GM18499 (cell line): ENCODE measurements at regions not wholly inside any gene's neighbourhood (a gene's known extent, or its start where the extent isn't known, plus 50 kb on each side); places are given as distances from the start of the nearest gene placed in this dataset.

Experiments used
- ATAC-seq: cut with Tn5 transposase; IDR thresholded peaks from one replicate; pipeline ENCODE4 v1.9.1; 2021; ENCODE audit warnings: moderate number of reproducible peaks; ENCODE audit not compliant: insufficient read depth, unreplicated experiment

GRCh38 chr10:131442271-131442670 is 130.8 kb upstream of the TCERG1L start:
- ATAC-seq: no peak

DNA sequence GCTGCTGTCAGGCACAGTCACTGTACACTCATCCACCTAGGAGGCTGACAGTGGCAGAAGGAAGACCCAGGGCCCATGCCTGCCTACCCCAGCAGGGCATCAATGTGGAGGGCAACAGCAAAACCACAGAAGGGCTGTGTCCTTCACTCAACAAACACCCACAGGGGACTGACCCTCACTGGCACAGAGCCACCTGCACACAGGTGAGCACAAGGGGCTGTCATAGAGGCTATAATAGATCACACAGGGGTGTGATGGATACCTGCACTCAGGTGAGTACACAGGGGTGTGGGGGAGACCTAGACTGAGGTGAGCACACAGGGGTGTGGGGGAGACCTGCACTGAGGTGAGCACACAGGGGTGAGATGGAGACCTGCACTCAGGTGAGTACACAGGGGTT is 132.8 kb upstream of the TCERG1L start:
- no peak for ATAC-seq

DNA sequence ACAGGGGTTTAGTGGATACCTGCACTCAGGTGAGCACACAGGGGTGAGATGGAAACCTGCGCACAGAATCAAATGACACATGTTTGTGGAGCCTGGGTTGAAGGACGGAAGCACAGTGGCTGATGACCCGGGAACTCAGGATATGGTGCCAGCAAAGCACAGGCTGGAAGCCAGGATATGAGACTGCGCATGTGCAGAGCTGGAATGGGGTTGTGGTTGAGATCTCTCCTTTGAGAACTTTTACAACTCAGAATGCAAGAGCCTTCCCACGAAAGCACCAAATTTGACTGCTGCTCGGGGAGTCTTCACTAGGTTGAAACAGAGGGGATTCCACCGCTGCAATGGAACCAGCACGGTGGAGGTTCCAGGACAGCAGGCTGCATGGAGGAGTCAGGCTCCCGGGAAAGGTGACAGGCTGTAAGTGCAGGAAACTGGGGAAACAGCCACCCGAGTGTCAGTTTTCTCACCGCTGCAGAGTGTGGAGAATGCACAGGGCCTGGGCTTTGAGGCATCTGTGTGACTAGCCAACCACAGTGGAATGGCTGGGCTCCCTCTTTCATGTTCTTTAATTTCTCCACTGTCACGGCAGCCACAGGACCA is 133.4 kb upstream of the TCERG1L start:
- ATAC-seq: no peak

DNA sequence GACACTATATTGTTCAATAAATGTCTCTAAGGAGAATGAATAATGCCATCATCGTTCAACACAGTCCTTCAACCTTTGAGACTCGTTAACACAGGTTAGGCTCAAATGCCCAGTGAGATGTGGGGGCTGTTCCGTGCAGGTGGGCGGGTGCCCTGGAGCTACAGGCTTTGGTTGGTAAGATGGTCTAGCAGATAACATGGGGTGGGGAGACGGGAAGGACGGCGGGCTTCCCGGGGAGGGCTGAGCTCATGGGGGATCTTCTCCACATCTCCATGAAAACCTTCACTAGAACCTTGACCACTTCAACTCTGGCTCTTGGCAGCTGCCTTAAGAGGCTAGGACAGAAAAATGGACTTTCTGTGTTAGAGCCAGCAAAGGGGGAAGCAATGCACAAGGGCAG is 134.1 kb upstream of the TCERG1L start:
- no peak for ATAC-seq

- ATAC-seq: no peak
Measured at GRCh38 chr10:131446171-131446570, 134.7 kb upstream of the TCERG1L start.

DNA sequence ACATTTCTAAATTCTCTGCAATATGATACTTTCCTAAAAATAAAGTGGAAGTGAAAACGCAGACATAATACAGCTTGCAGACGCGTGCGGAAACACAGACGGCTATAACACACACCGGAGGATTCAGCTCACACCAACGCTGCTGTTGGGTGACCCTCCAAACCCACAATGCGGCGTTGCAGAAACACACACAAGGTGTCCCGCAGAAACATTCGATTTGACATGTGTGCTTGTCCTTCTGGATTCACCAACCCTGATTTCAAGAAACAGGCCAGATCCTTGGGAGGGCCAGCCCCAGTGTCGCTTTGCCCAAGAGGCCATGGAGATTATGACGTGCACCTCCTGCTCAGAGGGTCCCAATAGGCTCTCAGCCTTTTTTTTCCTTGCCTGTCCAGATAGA is 136.7 kb upstream of the TCERG1L start:
- ATAC-seq: no peak

DNA sequence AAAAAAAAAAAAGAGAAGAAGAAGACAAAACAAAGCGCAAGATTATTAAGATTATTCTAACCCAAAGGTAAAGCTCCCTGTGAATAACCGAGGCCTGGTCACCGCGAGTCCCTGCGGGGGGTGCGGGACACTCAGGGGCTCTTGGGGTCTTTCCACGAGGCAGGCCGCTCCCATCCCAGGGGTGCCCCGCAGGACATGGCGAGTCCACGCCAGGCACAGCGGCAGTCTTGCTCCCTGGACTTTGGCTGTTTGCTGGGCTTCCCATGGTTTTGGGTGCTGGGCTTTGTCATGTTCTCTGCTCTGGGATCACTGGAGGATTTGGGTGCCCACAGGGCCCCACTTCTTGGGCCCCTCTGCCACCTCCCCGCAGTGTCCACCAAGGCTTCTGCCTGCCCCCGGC is 137.4 kb upstream of the TCERG1L start:
- ATAC-seq: no peak

GRCh38 chr10:131450216-131450765 is 138.8 kb upstream of the TCERG1L start:
- ATAC-seq: no peak

GRCh38 chr10:131451407-131452015 is 140.0 kb upstream of the TCERG1L start:
- no peak for ATAC-seq

- ATAC-seq: no peak
Measured at GRCh38 chr10:131452926-131453720, 141.6 kb upstream of the TCERG1L start.

DNA sequence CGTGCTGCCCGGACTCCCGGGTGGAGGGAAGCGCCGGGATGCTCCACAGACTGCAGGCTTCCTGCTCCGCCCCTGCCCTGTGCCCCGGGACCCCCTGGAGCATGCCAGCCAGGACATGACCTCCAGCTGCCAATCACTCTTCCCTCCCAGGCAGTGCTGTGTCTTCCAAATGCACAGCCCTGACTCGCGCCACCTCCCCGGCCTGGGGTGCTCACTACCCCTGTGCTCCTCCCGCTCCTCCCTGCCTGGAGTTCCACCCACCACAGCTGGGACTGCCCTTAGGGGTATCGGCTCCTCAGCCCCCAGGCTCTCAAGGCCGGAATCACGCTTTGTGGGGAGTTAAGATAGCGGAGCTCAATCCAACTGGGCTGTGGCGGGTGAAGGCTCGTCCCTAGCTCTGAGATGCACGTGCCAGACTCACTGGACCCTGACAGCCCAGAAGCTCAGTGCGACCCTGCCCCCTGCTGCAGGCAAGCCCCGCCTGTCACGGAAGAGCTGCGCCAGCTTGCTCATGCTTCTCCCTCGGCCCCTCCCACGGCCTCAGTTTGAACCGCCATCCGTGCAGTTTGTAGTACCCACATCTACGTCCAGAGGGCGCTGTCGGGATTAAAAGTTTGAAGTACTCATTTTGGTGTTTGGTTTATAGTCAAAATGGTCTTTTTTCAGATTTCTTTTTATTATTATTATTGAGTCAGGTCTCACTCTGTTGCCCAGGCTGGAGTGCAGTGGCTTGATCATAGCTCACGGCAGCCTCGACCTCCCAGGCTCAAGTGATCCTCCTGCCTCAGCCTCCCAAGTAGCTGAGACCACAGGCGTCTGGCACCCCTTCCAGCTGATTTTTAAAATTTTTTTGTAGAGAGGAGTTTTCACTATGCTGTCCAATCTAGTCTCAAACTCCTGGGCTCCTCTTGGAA is 142.5 kb upstream of the TCERG1L start:
- ATAC-seq: no peak

DNA sequence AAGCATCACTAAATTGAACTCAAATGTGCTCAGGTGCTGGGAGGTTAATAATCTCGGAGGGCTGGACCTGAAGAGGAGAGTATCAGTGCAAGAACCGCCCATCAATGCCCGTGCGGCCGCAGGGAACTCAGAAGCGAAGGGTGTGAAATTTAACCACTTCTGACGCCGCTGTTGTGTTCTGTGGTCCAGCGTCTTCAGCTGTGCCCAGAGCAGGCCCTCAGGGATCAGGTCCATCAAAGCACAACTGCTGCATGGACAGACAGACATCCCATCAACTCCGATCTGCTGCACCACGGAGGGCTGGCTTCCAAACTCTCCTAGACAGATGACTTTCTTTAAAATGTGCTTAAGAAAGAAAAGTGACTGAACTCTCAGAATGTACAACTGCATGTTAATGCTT is 144.9 kb upstream of the TCERG1L start:
- ATAC-seq: no peak

- no peak for ATAC-seq
Measured at GRCh38 chr10:131461093-131461492, 149.6 kb upstream of the TCERG1L start.

GRCh38 chr10:131464789-131465188 is 153.3 kb upstream of the TCERG1L start:
- no peak for ATAC-seq

DNA sequence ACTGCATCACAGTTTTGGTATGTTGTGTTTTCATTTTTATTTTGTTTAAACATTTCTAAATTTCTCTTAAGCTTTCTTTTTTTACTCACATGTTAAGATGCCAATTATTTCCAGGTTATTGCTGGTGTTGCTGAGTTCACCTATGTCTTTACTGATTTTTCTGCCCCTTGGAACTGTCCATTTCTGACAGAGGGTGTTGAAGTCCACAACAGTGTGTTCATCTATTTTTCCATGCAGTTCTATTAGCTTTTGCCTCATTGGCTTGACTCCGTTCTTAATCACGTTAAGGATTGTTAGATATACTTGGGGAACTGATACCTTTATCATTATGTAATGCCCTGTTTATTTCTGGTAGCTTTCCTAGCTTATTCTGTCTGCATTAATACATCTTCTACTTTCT is 158.0 kb upstream of the TCERG1L start:
- ATAC-seq: no peak

DNA sequence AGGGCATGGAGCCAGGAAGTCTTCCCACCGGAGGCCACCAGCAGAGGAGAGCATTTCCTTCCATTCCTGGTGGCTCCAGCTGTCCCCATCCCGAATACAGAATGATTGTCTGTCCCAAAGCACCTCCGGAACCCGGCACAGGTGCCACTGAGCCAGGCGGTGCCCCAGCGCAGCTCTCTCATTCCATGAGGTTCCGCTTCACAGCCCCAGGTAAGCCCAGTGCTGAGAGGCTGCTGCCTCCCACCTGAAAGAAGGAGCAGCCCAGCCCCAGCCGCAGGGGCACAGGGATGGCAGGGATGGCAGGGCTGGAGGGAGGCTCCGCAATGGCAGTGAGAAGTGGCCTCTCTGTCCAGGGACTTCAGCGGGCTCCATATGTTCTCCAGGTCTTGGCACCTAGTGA is 162.1 kb upstream of the TCERG1L start:
- ATAC-seq: no peak

GRCh38 chr10:131474416-131474815 is 162.9 kb upstream of the TCERG1L start:
- no peak for ATAC-seq

- no peak for ATAC-seq
Measured at GRCh38 chr10:131475043-131475442, 163.5 kb upstream of the TCERG1L start.

DNA sequence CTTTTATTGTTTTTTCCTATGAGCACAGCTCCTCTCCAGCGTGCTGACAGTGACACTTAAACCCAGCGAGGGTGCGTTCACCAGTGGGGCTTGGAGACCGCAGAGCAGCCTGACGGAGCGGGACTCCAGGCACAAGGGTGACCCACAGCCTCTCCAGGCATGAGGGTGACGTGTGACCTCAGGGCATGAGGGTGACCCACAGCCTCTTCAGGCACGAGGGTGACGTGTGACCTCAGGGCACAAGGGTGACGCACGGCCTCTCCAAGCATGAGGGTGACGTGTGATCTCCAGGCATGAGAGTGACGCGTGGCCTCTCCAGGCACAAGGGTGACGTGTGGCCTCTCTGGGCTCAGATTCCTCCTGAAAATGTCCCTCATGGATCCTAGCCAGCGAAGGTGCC is 164.3 kb upstream of the TCERG1L start:
- ATAC-seq: no peak

- ATAC-seq: no peak
Measured at GRCh38 chr10:131477457-131478121, 166.1 kb upstream of the TCERG1L start.
